T-helper 17 cell (primary cell): ENCODE measurements at regions not wholly inside any gene's neighbourhood (a gene's known extent, or its start where the extent isn't known, plus 50 kb on each side); places are given as distances from the start of the nearest gene placed in this dataset.
"Not testable (repeated sequence)": the region's sequence is repeated elsewhere in the genome, so short reads cannot be mapped to it uniquely, and the experiment has no call there.

ENCODE experiments used
- ATAC-seq: fragments of 150-1000 bp; cut with Tn5 transposase; 2 replicates; pipeline ENCODE4 v1.10.0; 2021; ENCODE audit warnings: mild to moderate bottlenecking, moderate library complexity
- DNase-seq, 3 donors: peaks; one replicate each; pipeline versions ENCODE4 v3.0.0 to v3.0.0-alpha.2; 2020 to 2021
- H3K9me3 ChIP-seq: one replicate; pipeline ENCODE4 v1.7.0; 2013; ENCODE audit warnings: low read length, mild to moderate bottlenecking; ENCODE audit not compliant: control insufficient read depth, poor library complexity, severe bottlenecking
- H3K27ac Mint-ChIP-seq: one replicate; pipeline ENCODE4 v1.8.0; 2022; ENCODE audit warnings: mild to moderate bottlenecking, moderate library complexity, mixed read lengths
- H3K27me3 Mint-ChIP-seq: one replicate; pipeline ENCODE4 v1.8.0; 2022; ENCODE audit warnings: mixed read lengths
- H3K36me3 Mint-ChIP-seq: one replicate; pipeline ENCODE4 v1.8.0; 2022; ENCODE audit warnings: low read depth, mixed read lengths
- H3K4me1 Mint-ChIP-seq: one replicate; pipeline ENCODE4 v1.8.0; 2022; ENCODE audit warnings: mild to moderate bottlenecking, mixed read lengths
- H3K4me3 Mint-ChIP-seq: one replicate; pipeline ENCODE4 v1.8.0; 2022; ENCODE audit warnings: mild to moderate bottlenecking, moderate library complexity, mixed read lengths

DNA sequence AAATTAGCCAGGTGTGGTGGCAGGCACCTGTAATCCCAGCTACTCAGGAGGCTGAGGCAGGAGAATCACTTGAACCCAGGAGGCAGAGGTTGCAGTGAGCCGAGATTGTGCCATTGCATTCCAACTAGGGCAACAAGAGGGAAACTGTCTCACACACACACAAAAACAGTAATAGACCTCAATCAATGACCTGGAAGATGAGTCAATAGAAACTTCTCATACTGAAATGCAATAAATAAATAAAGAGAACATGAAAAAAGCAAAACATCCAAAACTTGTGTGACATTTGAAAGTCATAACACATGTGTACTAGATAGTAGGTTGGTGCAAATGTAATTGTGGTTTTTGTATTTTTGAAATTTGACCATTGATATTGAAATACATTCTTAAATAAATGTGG is 1338.5 kb downstream of the AMY1C start:
- Mint-ChIP-seq H3K27ac (no peak overlapping the region), H3K27me3 (no peaks in the 10 kb centered on the region), H3K4me3 (no peak overlapping the region), H3K36me3 (no peaks in the 10 kb centered on the region), H3K4me1 (no peaks in the 10 kb centered on the region)
- no peaks in the 10 kb centered on the region for H3K9me3 ChIP-seq
- DNase-seq (no peak), ATAC-seq (no peak)

DNA sequence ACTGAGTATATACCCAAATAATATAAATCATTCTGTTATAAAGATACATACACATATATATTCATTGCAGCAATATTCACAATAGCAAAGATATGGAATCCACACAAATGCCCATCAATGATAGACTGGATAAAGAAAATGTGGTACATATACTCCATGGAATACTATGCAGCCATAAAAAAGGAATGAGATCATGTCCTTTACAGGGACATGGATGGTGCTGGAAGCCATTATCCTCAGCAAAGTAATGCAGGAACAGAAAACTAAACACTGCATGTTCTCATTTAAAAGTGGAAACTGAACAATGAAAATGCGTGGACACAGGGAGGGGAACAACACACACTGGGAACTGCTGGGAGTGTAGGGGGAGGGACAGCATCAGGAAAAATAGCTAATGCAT is 1344.2 kb downstream of the AMY1C start:
- not testable (repeated sequence) for H3K4me1 Mint-ChIP-seq, H3K4me3 Mint-ChIP-seq, ATAC-seq, DNase-seq, H3K27ac Mint-ChIP-seq, H3K36me3 Mint-ChIP-seq, H3K27me3 Mint-ChIP-seq, H3K9me3 ChIP-seq

DNA sequence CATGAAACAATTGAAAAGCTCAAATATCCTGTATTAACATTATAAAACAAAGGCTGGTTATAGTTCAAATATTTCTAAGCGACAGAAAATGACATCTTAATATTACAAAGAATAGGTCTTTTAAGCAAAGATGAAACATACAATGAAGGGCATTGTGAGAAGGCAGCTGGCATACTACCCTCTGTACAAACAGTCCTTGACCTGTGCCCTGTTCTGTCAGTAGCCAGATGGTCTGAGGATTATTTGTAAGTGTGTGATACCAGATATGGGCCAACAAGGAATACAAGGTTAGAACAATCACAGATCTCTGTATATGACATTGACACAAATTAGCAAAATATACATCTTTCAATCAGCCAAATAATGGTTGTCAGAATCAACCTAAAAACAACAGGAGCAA is 1350.4 kb downstream of the AMY1C start:
- no peak for ATAC-seq
- H3K9me3 ChIP-seq: no peaks in the 10 kb centered on the region
- Mint-ChIP-seq H3K36me3 (no peaks in the 10 kb centered on the region), H3K27ac (no peak overlapping the region), H3K4me1 (no peaks in the 10 kb centered on the region), H3K4me3 (no peak overlapping the region), H3K27me3 (no peaks in the 10 kb centered on the region)
- DNase-seq: no peak

DNA sequence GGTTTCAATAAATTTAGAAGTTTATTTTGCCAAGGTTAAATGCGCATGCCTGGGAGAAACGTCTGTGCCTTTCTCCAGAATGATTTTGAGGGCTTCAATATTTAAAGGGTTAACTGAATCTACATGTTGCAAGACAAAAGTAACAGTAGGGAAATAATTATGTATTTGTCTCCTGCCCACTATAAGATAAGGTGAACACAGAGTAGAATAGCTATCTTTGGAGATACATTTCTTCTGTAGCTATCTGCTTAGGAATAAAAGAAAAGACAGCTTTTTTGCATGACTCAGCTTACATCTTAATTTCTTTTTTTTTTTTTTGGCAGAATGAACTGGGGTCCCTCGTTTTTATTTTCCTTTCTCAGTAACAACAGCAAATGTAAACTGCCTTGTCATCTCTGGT is 1351.6 kb downstream of the AMY1C start:
- Mint-ChIP-seq H3K27ac (no peak overlapping the region), H3K4me3 (no peak overlapping the region), H3K4me1 (no peaks in the 10 kb centered on the region), H3K27me3 (no peaks in the 10 kb centered on the region), H3K36me3 (no peaks in the 10 kb centered on the region)
- no peak for ATAC-seq
- DNase-seq: no peak
- H3K9me3 ChIP-seq: no peaks in the 10 kb centered on the region

DNA sequence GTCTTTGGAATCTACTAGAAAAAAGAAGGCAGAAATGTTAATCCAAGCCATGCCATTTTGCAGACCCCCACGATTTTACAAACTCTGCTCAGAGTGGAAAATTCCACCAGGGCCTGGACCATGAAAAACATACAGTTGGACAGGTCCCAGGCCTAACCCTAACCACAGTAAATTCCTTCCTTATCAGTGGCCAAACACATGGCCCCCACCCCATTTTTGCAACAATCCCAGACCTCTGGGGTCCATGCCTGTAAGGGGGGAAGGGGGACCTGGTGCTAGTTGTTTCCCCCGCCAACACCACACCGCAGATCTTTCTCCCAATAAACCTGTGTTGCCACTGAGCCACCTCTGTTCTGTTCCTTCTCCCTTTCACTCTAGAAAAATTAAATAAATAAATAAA is 1352.7 kb downstream of the AMY1C start:
- Mint-ChIP-seq H3K4me3 (no peak overlapping the region), H3K36me3 (no peaks in the 10 kb centered on the region), H3K27me3 (no peaks in the 10 kb centered on the region), H3K4me1 (no peaks in the 10 kb centered on the region), H3K27ac (no peak overlapping the region)
- ATAC-seq: no peak
- no peak for DNase-seq
- H3K9me3 ChIP-seq: no peaks in the 10 kb centered on the region

DNA sequence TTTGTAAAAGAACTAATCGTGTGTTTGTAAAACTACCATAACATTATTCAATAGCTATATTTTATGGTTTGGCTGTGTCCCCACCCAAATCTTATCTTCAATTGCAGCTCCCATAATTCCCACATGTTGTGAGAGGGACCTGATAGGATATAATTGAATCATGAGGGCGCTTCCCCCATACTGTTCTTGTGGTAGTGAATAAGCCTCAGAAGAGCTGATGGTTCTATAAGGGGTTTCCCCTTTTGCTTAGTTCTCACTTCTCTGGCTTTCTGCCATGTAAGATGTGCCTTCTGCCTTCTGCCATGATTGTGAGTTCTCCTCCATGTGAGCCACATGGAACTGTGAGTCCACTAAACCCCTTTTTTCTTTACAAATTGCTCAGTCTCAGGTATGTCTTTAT is 1372.3 kb downstream of the AMY1C start:
- DNase-seq (no peak), ATAC-seq (no peak)
- Mint-ChIP-seq H3K4me1 (no peaks in the 10 kb centered on the region), H3K27me3 (no peaks in the 10 kb centered on the region), H3K36me3 (no peaks in the 10 kb centered on the region), H3K27ac (no peak overlapping the region), H3K4me3 (no peak overlapping the region)
- no peaks in the 10 kb centered on the region for H3K9me3 ChIP-seq

DNA sequence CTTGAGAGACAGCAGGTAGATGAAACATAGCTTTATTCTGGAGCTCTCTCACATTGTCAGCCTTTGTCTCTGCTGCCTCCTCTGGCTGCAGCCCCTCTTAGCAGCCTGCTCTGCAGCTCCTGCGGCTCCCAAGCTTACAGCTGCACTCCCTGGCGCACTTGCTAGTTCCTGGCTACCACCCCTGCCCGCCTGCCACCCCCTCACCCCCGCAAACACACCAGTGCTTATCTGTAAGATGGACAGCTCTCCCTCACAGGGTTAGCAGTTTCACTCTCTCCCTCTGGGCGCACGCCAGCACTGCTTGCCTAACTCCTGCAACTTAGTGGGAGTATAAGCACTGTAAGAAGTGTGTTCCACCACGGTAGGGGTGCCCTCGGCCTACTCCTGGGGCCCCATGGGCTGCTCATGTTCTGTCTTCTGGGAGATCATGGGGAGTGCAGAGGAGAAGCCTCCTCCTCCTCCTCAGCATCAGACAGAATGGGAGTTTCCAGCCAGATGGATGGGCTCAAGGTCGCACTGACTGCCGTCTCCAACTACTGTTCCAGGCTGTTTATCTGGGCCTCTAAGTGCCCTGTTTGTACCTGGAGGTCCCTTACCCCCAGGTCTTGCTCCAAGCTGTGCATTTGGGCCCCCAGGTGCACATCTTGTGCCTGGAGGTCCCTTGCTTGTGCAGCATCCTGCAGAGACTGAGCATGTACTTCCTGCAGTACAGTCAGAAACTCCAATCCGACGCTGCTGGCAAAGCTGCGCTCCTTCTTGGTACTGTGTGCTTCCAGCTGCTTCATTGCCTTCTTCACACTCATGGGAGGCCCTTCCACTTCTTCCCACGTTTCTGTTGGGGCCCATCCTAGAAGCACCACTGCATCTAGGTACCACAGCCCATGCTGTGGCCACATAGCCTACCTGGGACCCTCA is 1388.1 kb downstream of the AMY1C start:
- DNase-seq (no peak), ATAC-seq (no peak)
- H3K4me3 Mint-ChIP-seq: no peak overlapping the region
- no peaks in the 10 kb centered on the region for H3K36me3 Mint-ChIP-seq
- no peaks in the 10 kb centered on the region for H3K4me1 Mint-ChIP-seq
- no peak overlapping the region for H3K27ac Mint-ChIP-seq
- no peaks in the 10 kb centered on the region for H3K27me3 Mint-ChIP-seq
- H3K9me3 ChIP-seq: no peaks in the 10 kb centered on the region

DNA sequence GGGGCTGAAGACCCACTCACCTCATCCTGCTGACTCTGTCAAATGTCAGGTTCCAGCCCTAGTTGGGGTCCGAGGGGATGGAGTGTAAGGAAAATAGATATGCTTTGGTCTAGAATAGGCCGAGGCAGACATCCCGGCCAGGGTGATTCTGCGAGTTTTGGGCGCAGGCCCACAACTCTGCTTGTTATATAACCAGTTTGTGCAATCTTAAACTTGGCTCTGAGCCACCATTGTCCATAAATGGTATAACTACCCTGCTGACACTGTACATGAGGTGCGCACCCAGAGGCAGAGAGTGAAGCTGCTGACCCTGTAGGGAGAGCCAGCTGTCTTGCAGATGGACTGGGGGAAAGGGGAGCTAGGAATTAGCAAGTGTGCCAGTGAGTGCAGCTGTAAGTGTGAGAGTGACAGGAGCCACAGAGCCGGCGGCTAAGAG is 1388.8 kb downstream of the AMY1C start:
- no peaks in the 10 kb centered on the region for H3K9me3 ChIP-seq
- H3K27me3 Mint-ChIP-seq: no peaks in the 10 kb centered on the region
- H3K4me1 Mint-ChIP-seq: no peaks in the 10 kb centered on the region
- no peak for DNase-seq
- H3K36me3 Mint-ChIP-seq: no peaks in the 10 kb centered on the region
- H3K4me3 Mint-ChIP-seq: no peak overlapping the region
- no peak overlapping the region for H3K27ac Mint-ChIP-seq
- no peak for ATAC-seq

DNA sequence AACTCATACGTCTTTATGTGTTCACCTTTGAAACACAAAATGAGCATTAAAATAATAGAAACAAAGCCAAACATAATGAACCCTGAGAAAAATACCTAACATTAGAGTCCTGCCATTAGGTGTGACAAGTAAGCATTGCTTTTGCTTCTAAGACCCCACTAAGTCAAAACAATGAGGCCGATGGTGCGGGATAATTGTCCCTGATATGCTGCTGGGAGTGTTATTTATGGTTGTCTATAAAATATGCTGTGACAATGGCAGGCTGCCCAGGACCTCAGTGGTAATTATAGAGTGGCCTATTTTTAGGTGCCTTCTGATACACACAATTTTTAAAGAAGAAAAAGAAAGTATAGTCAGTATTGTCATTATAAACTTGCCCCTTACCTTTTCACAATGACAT is 1423.1 kb downstream of the AMY1C start:
- no peaks in the 10 kb centered on the region for H3K36me3 Mint-ChIP-seq
- H3K27ac Mint-ChIP-seq: no peak overlapping the region
- no peak for ATAC-seq
- H3K4me3 Mint-ChIP-seq: no peak overlapping the region
- H3K9me3 ChIP-seq: no peaks in the 10 kb centered on the region
- DNase-seq: no peak
- H3K27me3 Mint-ChIP-seq: no peaks in the 10 kb centered on the region
- H3K4me1 Mint-ChIP-seq: no peaks in the 10 kb centered on the region

DNA sequence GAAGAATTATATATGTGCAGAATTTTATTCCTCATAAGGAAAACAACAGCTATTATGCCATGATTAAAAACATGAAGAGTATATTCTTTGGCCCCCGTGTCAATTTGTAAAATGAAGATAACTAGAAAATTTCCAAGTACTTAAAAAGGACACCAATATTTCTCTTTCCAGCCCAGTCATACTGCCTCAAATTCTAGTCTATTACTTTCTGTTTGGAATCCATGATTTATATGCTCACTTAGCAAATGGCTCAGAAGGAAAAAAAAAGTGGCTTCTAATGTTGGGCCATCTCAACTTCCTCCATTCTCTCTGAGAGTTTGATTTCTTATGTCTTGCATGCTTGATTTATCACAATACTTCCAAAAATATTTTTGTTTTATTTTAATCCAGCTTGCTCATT is 1431.1 kb downstream of the AMY1C start:
- Mint-ChIP-seq H3K4me1 (no peaks in the 10 kb centered on the region), H3K4me3 (no peak overlapping the region), H3K36me3 (no peaks in the 10 kb centered on the region), H3K27me3 (no peaks in the 10 kb centered on the region), H3K27ac (no peak overlapping the region)
- H3K9me3 ChIP-seq: no peaks in the 10 kb centered on the region
- DNase-seq (no peak), ATAC-seq (no peak)

DNA sequence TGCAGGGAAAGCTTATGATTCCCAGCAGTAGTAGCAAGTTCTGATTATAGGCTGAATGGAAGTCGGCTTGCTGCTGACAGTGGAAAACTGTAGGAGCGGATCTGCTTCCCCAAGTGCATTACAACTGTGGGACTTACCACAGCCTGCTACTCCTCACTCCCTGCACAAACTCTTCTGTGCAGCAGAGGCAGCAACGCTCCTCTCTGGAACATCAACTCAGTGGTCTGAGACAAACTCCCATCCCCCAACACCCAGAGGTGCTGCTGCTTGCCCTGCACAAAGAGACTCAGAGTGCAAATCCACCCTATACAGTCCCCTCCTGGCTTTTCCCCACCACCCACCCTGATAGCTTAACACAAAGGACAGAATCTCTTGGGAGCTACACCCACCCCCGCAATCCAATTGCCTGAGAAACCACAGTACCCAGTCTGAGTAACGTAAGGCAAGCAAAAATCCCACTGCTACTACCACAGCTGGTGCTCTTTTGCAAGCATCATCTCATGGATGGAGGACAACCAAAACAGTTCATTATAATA is 1455.2 kb downstream of the AMY1C start:
- DNase-seq (no peak), ATAC-seq (no peak)
- Mint-ChIP-seq H3K4me1 (no peaks in the 10 kb centered on the region), H3K27ac (no peak overlapping the region), H3K27me3 (no peaks in the 10 kb centered on the region), H3K36me3 (no peaks in the 10 kb centered on the region), H3K4me3 (no peak overlapping the region)
- H3K9me3 ChIP-seq: peaks cover 3% of the 10 kb centered on the region

DNA sequence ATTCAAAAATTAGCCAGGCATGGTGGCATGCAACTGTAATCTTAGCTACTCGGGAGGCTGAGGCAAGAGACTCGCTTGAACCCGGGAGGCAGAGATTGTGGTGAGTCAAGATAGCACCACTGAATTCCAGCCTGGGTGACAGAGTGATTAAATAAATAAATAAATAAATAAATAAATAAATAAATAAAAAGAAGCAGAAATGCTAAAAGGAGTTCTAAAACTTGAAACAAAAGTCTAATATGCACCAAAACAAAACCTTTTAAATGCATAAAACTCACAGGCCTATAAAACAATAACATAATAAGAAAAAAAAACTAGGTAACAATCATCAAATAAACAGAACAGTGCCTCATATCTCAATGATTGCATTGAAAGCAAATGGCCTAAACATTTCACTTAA is 1458.9 kb downstream of the AMY1C start:
- Mint-ChIP-seq H3K36me3 (no peaks in the 10 kb centered on the region), H3K4me3 (no peak overlapping the region), H3K4me1 (no peaks in the 10 kb centered on the region), H3K27me3 (no peaks in the 10 kb centered on the region), H3K27ac (no peak overlapping the region)
- H3K9me3 ChIP-seq: peaks cover 3% of the 10 kb centered on the region
- ATAC-seq: no peak
- DNase-seq: no peak

DNA sequence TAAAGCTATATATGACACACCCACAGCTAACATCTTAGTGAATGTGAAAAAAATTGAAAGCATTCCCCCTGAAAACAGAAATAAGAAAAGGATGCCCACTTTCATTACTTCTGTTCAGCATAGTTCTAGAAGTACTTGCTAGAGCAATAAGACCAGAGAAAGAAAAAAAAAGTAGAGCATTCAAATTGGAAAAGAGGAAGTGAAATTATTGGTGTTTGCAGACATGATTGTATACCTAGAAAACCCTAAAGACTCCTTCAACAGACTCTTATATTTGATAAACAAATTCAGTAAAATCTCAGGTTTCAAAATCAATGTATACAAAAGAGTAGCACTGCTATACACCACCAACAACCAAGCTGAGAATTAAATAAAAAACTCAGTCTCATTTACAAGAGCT is 1461.0 kb downstream of the AMY1C start:
- Mint-ChIP-seq H3K27me3 (no peaks in the 10 kb centered on the region), H3K36me3 (no peaks in the 10 kb centered on the region), H3K4me3 (no peak overlapping the region), H3K4me1 (no peaks in the 10 kb centered on the region), H3K27ac (no peak overlapping the region)
- no peaks in the 10 kb centered on the region for H3K9me3 ChIP-seq
- DNase-seq (no peak), ATAC-seq (no peak)

DNA sequence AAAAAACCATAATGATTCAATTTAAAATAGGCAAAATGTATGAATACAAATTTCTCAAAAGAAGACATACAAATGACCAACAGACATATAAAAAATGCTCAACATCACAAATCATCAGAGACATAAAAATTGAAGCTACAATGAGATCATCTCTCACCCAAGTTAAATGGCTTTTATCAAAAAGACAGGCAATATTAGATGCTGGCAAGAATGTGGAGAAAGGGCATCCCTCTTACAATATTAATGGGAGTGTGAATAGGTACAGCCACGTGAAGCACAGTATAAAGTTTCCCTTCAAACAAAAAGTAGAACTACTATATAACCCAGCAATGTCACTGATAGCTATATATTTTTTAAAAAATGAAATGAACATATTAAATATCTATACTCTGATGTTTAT is 1481.7 kb downstream of the AMY1C start:
- Mint-ChIP-seq H3K27ac (no peak overlapping the region), H3K4me3 (no peak overlapping the region), H3K36me3 (no peaks in the 10 kb centered on the region), H3K27me3 (no peaks in the 10 kb centered on the region), H3K4me1 (no peaks in the 10 kb centered on the region)
- ATAC-seq (no peak), DNase-seq (no peak)
- H3K9me3 ChIP-seq: no peaks in the 10 kb centered on the region
